IMR-90 (cell line): ENCODE measurements at regions not wholly inside any gene's neighbourhood (a gene's known extent, or its start where the extent isn't known, plus 50 kb on each side); places are given as distances from the start of the nearest gene placed in this dataset.

Experiments used
- ATAC-seq: fragments of 200-7000 bp; cut with Tn5 transposase; 2 replicates; pipeline ENCODE4 v1.9.1; 2020; ENCODE audit warnings: low read depth, mild to moderate bottlenecking, moderate library complexity
- BruUV-seq: library from RNA; stranded (reverse); fragments of 400-500 nt; replicated peaks from 2 replicates; lab custom pipeline; 2021; lab: Mats Ljungman, UMichigan
- CTCF ChIA-PET: fragments of 300-600 bp; formaldehyde crosslinking; extraction: SDS; loops from one replicate; lab custom pipeline; 2021; ENCODE audit warnings: antibody characterized with exemption; lab: Yijun Ruan, JAX
- POLR2A ChIA-PET: fragments of 300-600 bp; sonication (Branson Sonifier 250); formaldehyde crosslinking; loops from one replicate; lab custom pipeline; 2022; ENCODE audit warnings: antibody characterized with exemption; ENCODE audit not compliant: unreplicated experiment; lab: Charles Lee
- DNase-seq: peaks from one replicate; pipeline ENCODE4 v3.0.0; 2013
- H2AFZ ChIP-seq: replicated peaks from 2 replicates; pipeline ENCODE3; 2013; ENCODE audit warnings: low read length, mild to moderate bottlenecking; ENCODE audit not compliant: poor library complexity
- H2AK5ac ChIP-seq: 2 replicates; pipeline ENCODE4 v1.6.1; 2013; ENCODE audit warnings: low read depth, low read length, inconsistent platforms
- H2AK9ac ChIP-seq: replicated peaks from 2 replicates; pipeline ENCODE3; 2013; ENCODE audit warnings: mild to moderate bottlenecking, low read depth, low read length, moderate library complexity; ENCODE audit not compliant: poor library complexity
- H2BK120ac ChIP-seq: 2 replicates; pipeline ENCODE4 v1.6.1; 2013; ENCODE audit warnings: low read depth, low read length, inconsistent platforms
- H2BK15ac ChIP-seq: 3 replicates; pipeline ENCODE4 v1.6.1; 2013; ENCODE audit warnings: low read depth, low read length, inconsistent platforms
- H2BK20ac ChIP-seq: 2 replicates; pipeline ENCODE4 v1.6.1; 2013; ENCODE audit warnings: low read depth, mild to moderate bottlenecking, inconsistent platforms, low read length, moderate library complexity
- H2BK5ac ChIP-seq: 2 replicates; pipeline ENCODE4 v1.6.1; 2013; ENCODE audit warnings: mild to moderate bottlenecking, low read depth, low read length, inconsistent platforms; ENCODE audit not compliant: poor library complexity, severe bottlenecking
- H3K14ac ChIP-seq: replicated peaks from 2 replicates; pipeline ENCODE4 v1.6.1; 2013; ENCODE audit warnings: low read depth, low read length, inconsistent platforms
- H3K18ac ChIP-seq: 2 replicates; pipeline ENCODE4 v1.6.1; 2013; ENCODE audit warnings: low read depth, low read length, control low read depth
- H3K23ac ChIP-seq: 2 replicates; pipeline ENCODE4 v1.6.1; 2013; ENCODE audit warnings: low read depth, low read length, inconsistent platforms
- H3K27ac ChIP-seq: 2 replicates; pipeline ENCODE4 v1.5.1; 2013; ENCODE audit warnings: mild to moderate bottlenecking, control low read depth, low read length; ENCODE audit not compliant: insufficient read depth
- H3K27me3 ChIP-seq: 2 replicates; pipeline ENCODE4 v1.6.1; 2013; ENCODE audit warnings: low read length; ENCODE audit not compliant: control insufficient read depth, insufficient read depth
- H3K36me3 ChIP-seq: 2 replicates; pipeline ENCODE4 v1.6.1; 2013; ENCODE audit warnings: low read length, mixed read lengths; ENCODE audit not compliant: control insufficient read depth, insufficient read depth
- H3K4ac ChIP-seq: 2 replicates; pipeline ENCODE4 v1.6.1; 2013; ENCODE audit warnings: low read depth, low read length, inconsistent platforms
- H3K4me1 ChIP-seq: 2 replicates; pipeline ENCODE4 v1.6.1; 2013; ENCODE audit warnings: low read length, mixed read lengths; ENCODE audit not compliant: control insufficient read depth, insufficient read depth
- H3K4me2 ChIP-seq: 2 replicates; pipeline ENCODE4 v1.6.1; 2013; ENCODE audit warnings: low read depth, mild to moderate bottlenecking, control low read depth, low read length, moderate library complexity
- H3K4me3 ChIP-seq: 2 replicates; pipeline ENCODE4 v1.5.1; 2013; ENCODE audit warnings: low read depth, mild to moderate bottlenecking, control low read depth, low read length, moderate library complexity; ENCODE audit not compliant: insufficient read depth
- H3K56ac ChIP-seq: 2 replicates; pipeline ENCODE4 v1.6.1; 2013; ENCODE audit warnings: low read length, inconsistent platforms; ENCODE audit not compliant: insufficient read depth; ENCODE audit errors: extremely low read depth
- H3K79me1 ChIP-seq, 2 experiments: 2 replicates each; pipeline ENCODE4 v1.6.1; 2013; ENCODE audit warnings: low read length in 2 of 2, inconsistent platforms in 1 of 2, low read depth in 1 of 2
- H3K9ac ChIP-seq: 2 replicates; pipeline ENCODE4 v1.6.1; 2013; ENCODE audit warnings: low read depth, low read length, control low read depth
- H3K9me1 ChIP-seq: 2 replicates; pipeline ENCODE4 v1.6.1; 2013; ENCODE audit warnings: low read length, inconsistent platforms; ENCODE audit not compliant: insufficient read depth
- H3K9me3 ChIP-seq: 2 replicates; pipeline ENCODE4 v1.6.1; 2013; ENCODE audit warnings: low read length; ENCODE audit not compliant: control insufficient read depth, insufficient read depth
- H4K20me1 ChIP-seq: 2 replicates; pipeline ENCODE4 v1.6.1; 2013; ENCODE audit warnings: low read length, inconsistent platforms; ENCODE audit not compliant: insufficient read depth
- H4K5ac ChIP-seq: 2 replicates; pipeline ENCODE4 v1.6.1; 2013; ENCODE audit warnings: mild to moderate bottlenecking, low read depth, low read length, control low read depth
- H4K8ac ChIP-seq, 2 experiments: 2 replicates each; pipeline ENCODE4 v1.6.1; 2013; ENCODE audit warnings: low read depth in 2 of 2, low read length in 2 of 2, control low read depth in 1 of 2, inconsistent platforms in 1 of 2
- H4K91ac ChIP-seq: 2 replicates; pipeline ENCODE4 v1.6.1; 2013; ENCODE audit warnings: low read depth, low read length, inconsistent platforms; ENCODE audit not compliant: insufficient read depth
- CEBPB ChIP-seq: IDR thresholded peaks from 2 replicates; pipeline ENCODE4 v1.6.1; 2012; ENCODE audit warnings: low read depth, low read length, improper control_type of control experiment
- CHD1 ChIP-seq: IDR thresholded peaks from 2 replicates; pipeline ENCODE4 v1.6.1; 2012; ENCODE audit warnings: low read depth, low read length, improper control_type of control experiment
- WGBS, 2 experiments: methylation state at CpG; one replicate each; pipeline versions ENCODE4 v1.1.5 to v1.1.7; 2013; ENCODE audit warnings: missing lambda C conversion rate in 2 of 2; ENCODE audit not compliant: insufficient read length in 1 of 2; ENCODE audit errors: extremely low coverage in 2 of 2; 5-methylcytosine and 5-hydroxymethylcytosine counted together
- dilution Hi-C: fragments of 300-500 bp; cut with HindIII; formaldehyde crosslinking; loops from one replicate; pipeline ENCODE4 v1.14.3; 2018; ENCODE audit warnings: low sequenced_read_pairs; ENCODE audit not compliant: unreplicated experiment
- in situ Hi-C: fragments of 300-500 bp; cut with MboI; formaldehyde crosslinking; loops from 3 replicates; pipeline ENCODE4 v1.14.3; 2019; ENCODE audit warnings: low sequenced_read_pairs, inconsistent platforms, mixed read lengths
- intact Hi-C: fragments of 100-400 bp; cut with micrococcal nuclease; formaldehyde crosslinking; loops from 2 replicates; pipeline ENCODE4 v1.10.0; 2022

DNA sequence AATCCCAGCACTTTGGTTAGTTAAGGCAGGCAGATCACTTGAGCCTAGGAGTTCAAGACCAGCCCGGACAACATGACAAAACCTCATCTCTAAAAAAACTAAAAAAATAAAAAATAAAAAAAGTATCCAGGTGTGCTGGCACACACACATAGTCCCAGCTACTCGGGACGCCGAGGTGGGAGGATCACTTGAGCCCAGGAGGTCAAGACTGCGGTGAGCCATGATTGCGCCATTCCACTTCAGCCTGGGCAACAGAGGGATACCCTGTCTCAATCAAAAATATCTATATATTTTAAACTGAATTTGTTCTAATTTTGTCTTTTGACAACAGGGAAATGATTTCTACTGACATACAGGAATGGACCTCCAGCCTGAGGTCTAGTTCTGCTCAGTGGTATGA, 73.3 kb upstream of the MBOAT2 start:
- H3K4me2 ChIP-seq: no peak overlapping the region
- no peaks in the 10 kb centered on the region for H4K20me1 ChIP-seq
- peak overlapping the region; percentile 54; the same call in 1 of the 2 replicates for H3K4ac ChIP-seq
- dilution Hi-C loops (no loop called here), in situ Hi-C loops (no loop called here), intact Hi-C loops (no loop called here)
- H3K27ac ChIP-seq: peak overlapping the region; percentile 29; the same call in 1 of the 2 replicates
- H3K9ac ChIP-seq: no peak overlapping the region
- H3K9me3 ChIP-seq: peaks cover 3% of the 10 kb centered on the region
- no CpG with 5 or more reads among the region's 6 CpGs for WGBS, 2 experiments
- peak overlapping the region; percentile 66 for H2BK120ac ChIP-seq
- peak overlapping the region; percentile 13; the same call in 1 of the 2 replicates for H2BK20ac ChIP-seq
- H4K8ac ChIP-seq: peak overlapping the region in 1 of 2 experiments; percentile 29; a peak in 1 of 4 replicates
- H3K23ac ChIP-seq: 0 out of 2 replicates have a peak overlapping the region, but pooled peaks have one; percentile 18
- H2BK5ac ChIP-seq: peak overlapping the region; percentile 43
- DNase-seq (no peak), ATAC-seq (no peak)
- POLR2A ChIA-PET: no interaction called here
- peak overlapping the region; percentile 10; the same call in 1 of the 2 replicates for H3K14ac ChIP-seq
- BruUV-seq: no TSS peak
- TF ChIP-seq CEBPB: peak; percentile 42; the same call in 1 of the 2 replicates
- TF ChIP-seq CHD1: no peak
- H3K56ac ChIP-seq: no peak overlapping the region
- H3K9me1 ChIP-seq: peaks cover 12% of the 10 kb centered on the region
- no peaks in the 10 kb centered on the region for H3K36me3 ChIP-seq
- H3K4me3 ChIP-seq: no peak overlapping the region
- H4K5ac ChIP-seq: no peak overlapping the region
- no peaks in the 10 kb centered on the region for H3K27me3 ChIP-seq
- H2AK9ac ChIP-seq: no peak overlapping the region
- H2AK5ac ChIP-seq: peak overlapping the region; percentile 86; the same call in 1 of the 2 replicates
- H2BK15ac ChIP-seq: peak overlapping the region; percentile 58; the same call in 2 of the 3 replicates
- H3K18ac ChIP-seq: peak overlapping the region; percentile 15
- CTCF ChIA-PET: interaction anchor here (0.6 kb wide), 1 partner anchor 309 kb away, joined by 3 read pairs; no protein-coding TSS in a partner anchor
- H4K91ac ChIP-seq: peak overlapping the region; percentile 20; the same call in 1 of the 2 replicates
- H2AFZ ChIP-seq: no peak overlapping the region
- peaks cover 12% of the 10 kb centered on the region for H3K4me1 ChIP-seq
- no peaks in the 10 kb centered on the region; a peak in 1 of 4 replicates for H3K79me1 ChIP-seq
